ENCODE measurements at regions not wholly inside any gene's neighbourhood (a gene's known extent, or its start where the extent isn't known, plus 50 kb on each side); places are given as distances from the start of the nearest gene placed in this dataset.

- TF ChIP-seq, protein P1, sequence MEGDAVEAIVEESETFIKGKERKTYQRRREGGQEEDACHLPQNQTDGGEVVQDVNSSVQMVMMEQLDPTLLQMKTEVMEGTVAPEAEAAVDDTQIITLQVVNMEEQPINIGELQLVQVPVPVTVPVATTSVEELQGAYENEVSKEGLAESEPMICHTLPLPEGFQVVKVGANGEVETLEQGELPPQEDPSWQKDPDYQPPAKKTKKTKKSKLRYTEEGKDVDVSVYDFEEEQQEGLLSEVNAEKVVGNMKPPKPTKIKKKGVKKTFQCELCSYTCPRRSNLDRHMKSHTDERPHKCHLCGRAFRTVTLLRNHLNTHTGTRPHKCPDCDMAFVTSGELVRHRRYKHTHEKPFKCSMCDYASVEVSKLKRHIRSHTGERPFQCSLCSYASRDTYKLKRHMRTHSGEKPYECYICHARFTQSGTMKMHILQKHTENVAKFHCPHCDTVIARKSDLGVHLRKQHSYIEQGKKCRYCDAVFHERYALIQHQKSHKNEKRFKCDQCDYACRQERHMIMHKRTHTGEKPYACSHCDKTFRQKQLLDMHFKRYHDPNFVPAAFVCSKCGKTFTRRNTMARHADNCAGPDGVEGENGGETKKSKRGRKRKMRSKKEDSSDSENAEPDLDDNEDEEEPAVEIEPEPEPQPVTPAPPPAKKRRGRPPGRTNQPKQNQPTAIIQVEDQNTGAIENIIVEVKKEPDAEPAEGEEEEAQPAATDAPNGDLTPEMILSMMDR (IDR thresholded peaks at IDR 0.05; ENCODE audit: extremely low read depth, insufficient read depth, missing control alignments) = no peak
- in situ Hi-C loops (cut with MboI; ENCODE audit: low pct_unique_long_range_greater_than_20kb, low sequenced_read_pairs, unreplicated experiment) = no loop called here
- DNase-seq (ENCODE audit: low spot score) = no peak
Measured at GRCh38 chr16:85413691-85414663, 199.1 kb upstream of the GSE1 start.

- TF ChIP-seq, protein P1 (IDR thresholded peaks at IDR 0.05; ENCODE audit: extremely low read depth, insufficient read depth, missing control alignments) = no peak
- in situ Hi-C loops (cut with MboI; ENCODE audit: low pct_unique_long_range_greater_than_20kb, low sequenced_read_pairs, unreplicated experiment) = no loop called here
Measured at GRCh38 chr16:85415196-85416090, 197.7 kb upstream of the GSE1 start.

GRCh38 chr16:85416228-85417109 lies 196.7 kb upstream of the GSE1 start:
- TF ChIP-seq, protein P1 (IDR thresholded peaks at IDR 0.05; ENCODE audit: extremely low read depth, insufficient read depth, missing control alignments) = peak; percentile 82
- in situ Hi-C loops (cut with MboI; ENCODE audit: low pct_unique_long_range_greater_than_20kb, low sequenced_read_pairs, unreplicated experiment) = no loop called here
- DNase-seq (ENCODE audit: low spot score) = peak; percentile 84

More at GRCh38 chr16:85415196-85416090, 197.7 kb upstream of the GSE1 start:
- no peak for DNase-seq (ENCODE audit: low spot score)

GRCh38 chr16:85417156-85417860 lies 195.8 kb upstream of the GSE1 start:
- TF ChIP-seq, protein P1 (IDR thresholded peaks at IDR 0.05; ENCODE audit: extremely low read depth, insufficient read depth, missing control alignments) = no peak
- no peak for DNase-seq (ENCODE audit: low spot score)
- in situ Hi-C loops (cut with MboI; ENCODE audit: low pct_unique_long_range_greater_than_20kb, low sequenced_read_pairs, unreplicated experiment) = no loop called here

DNA sequence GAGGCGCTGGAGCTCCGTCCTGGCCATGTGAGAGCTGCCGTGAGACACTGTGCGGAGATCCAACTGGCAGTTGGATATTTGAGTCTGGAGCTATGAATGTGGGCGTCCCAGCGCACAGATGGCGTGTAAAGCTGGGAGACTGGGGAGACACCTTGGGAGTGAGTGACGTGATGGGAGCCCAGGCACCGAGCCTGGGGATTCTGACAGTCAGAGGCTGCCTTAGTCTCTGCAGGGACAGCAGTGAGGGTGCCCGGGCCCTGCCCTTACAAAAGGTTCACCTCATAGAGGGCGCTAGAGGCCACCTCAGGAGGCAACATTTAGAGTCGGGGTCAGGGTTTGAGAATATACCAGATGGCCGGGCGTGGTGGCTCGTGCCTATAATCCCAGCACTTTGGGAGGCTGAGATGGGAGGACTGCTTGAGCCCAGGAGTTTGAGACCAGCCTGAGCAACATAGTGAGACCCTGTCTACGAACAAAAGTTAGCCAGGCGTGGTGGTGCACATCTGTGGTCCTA lies 194.1 kb upstream of the GSE1 start:
- in situ Hi-C loops (cut with MboI; ENCODE audit: low pct_unique_long_range_greater_than_20kb, low sequenced_read_pairs, unreplicated experiment) = no loop called here
- DNase-seq (ENCODE audit: low spot score) = no peak
- TF ChIP-seq, protein P1 (IDR thresholded peaks at IDR 0.05; ENCODE audit: extremely low read depth, insufficient read depth, missing control alignments) = no peak
